ENCODE measurements at regions not wholly inside any gene's neighbourhood (a gene's known extent, or its start where the extent isn't known, plus 50 kb on each side); places are given as distances from the start of the nearest gene placed in this dataset.

GRCh38 chr5:86780018-86780417 lies 162.3 kb downstream of the COX7C start:
- DNase-seq = no peak

- no peak for DNase-seq
Observed at GRCh38 chr5:86786955-86787354, 169.2 kb downstream of the COX7C start.

GRCh38 chr5:86795659-86796058 lies 177.9 kb downstream of the COX7C start:
- no peak for DNase-seq

GRCh38 chr5:86797677-86798076 lies 179.9 kb downstream of the COX7C start:
- DNase-seq = no peak

- no peak for DNase-seq
Observed at GRCh38 chr5:86806206-86806605, 188.5 kb downstream of the COX7C start.

- DNase-seq = no peak
Observed at GRCh38 chr5:86807046-86808031, 189.6 kb downstream of the COX7C start.

- DNase-seq = no peak
Observed at GRCh38 chr5:86814315-86814714, 196.6 kb downstream of the COX7C start.

- DNase-seq = no peak
Observed at GRCh38 chr5:86814907-86815306, 197.2 kb downstream of the COX7C start.

- DNase-seq = peak; percentile 15
Observed at GRCh38 chr5:86824637-86825036, 206.9 kb downstream of the COX7C start.

GRCh38 chr5:86831128-86831527 lies 213.4 kb downstream of the COX7C start:
- no peak for DNase-seq

- DNase-seq = no peak
Observed at GRCh38 chr5:86833868-86834267, 216.1 kb downstream of the COX7C start.

GRCh38 chr5:86837610-86838009 lies 219.9 kb downstream of the COX7C start:
- no peak for DNase-seq

GRCh38 chr5:86838083-86838482 lies 220.3 kb downstream of the COX7C start:
- no peak for DNase-seq

- no peak for DNase-seq
Observed at GRCh38 chr5:86841000-86841644, 223.4 kb downstream of the COX7C start.

- DNase-seq = no peak
Observed at GRCh38 chr5:86858442-86858841, 240.7 kb downstream of the COX7C start.

- DNase-seq = peak; percentile 13
Observed at GRCh38 chr5:86861512-86861911, 243.8 kb downstream of the COX7C start.

GRCh38 chr5:86862093-86862492 lies 244.4 kb downstream of the COX7C start:
- no peak for DNase-seq

GRCh38 chr5:86864051-86864450 lies 246.3 kb downstream of the COX7C start:
- peak; percentile 54 for DNase-seq

GRCh38 chr5:86865256-86865785 lies 247.6 kb downstream of the COX7C start:
- no peak for DNase-seq

GRCh38 chr5:86866036-86866435 lies 248.3 kb downstream of the COX7C start:
- DNase-seq = no peak

- DNase-seq = no peak
Observed at GRCh38 chr5:86869268-86869667, 251.5 kb downstream of the COX7C start.

GRCh38 chr5:86875539-86875938 lies 257.8 kb downstream of the COX7C start:
- DNase-seq = no peak

- DNase-seq = no peak
Observed at GRCh38 chr5:86878250-86878649, 260.5 kb downstream of the COX7C start.

All from tongue (tissue), 1 donor.